H1 (cell line): ENCODE measurements at regions not wholly inside any gene's neighbourhood (a gene's known extent, or its start where the extent isn't known, plus 50 kb on each side); places are given as distances from the start of the nearest gene placed in this dataset.
"Not testable (repeated sequence)": the region's sequence is repeated elsewhere in the genome, so short reads cannot be mapped to it uniquely, and the experiment has no call there.

ENCODE experiments used
- CBX8 ChIP-seq: fragments of 300-800, 300-1000 bp; sonication (generic); IDR thresholded peaks from 2 replicates; pipeline ENCODE4 v1.7.1; 2016; ENCODE audit warnings: low read depth, low read length, borderline replicate concordance
- CEBPB ChIP-seq: IDR thresholded peaks from 2 replicates; pipeline ENCODE4 v1.6.1; 2012; ENCODE audit warnings: low read depth, low read length
- CTCF ChIP-seq, 3 experiments: IDR thresholded peaks; 1 replicate in 2 of 3; 2 replicates in 1 of 3; pipeline versions ENCODE4 v1.5.1 to v1.6.1; 2011; ENCODE audit warnings: low read length in 3 of 3, mild to moderate bottlenecking in 3 of 3, inconsistent platforms in 2 of 3, low read depth in 1 of 3, moderate library complexity in 1 of 3; ENCODE audit not compliant: insufficient read depth in 1 of 3; ENCODE audit errors: control extremely low read depth in 1 of 3
- EP300 ChIP-seq, 2 experiments: IDR thresholded peaks; 1 replicate in 1 of 2; 2 replicates in 1 of 2; pipeline ENCODE4 v1.6.1; 2011 to 2012; ENCODE audit warnings: low read depth in 2 of 2, low read length in 2 of 2, mild to moderate bottlenecking in 2 of 2, borderline replicate concordance in 1 of 2, inconsistent platforms in 1 of 2, moderate library complexity in 1 of 2
- GABPA ChIP-seq: IDR thresholded peaks from 2 replicates; pipeline ENCODE4 v1.6.1; 2011; ENCODE audit warnings: mild to moderate bottlenecking, low read length, moderate library complexity, borderline replicate concordance; ENCODE audit not compliant: insufficient read depth
- HDAC2 ChIP-seq, 2 experiments: fragments of 300-600 bp in 1 of 2; sonication (generic) in 1 of 2; IDR thresholded peaks; 2 replicates each; pipeline ENCODE4 v1.6.1; 2011 to 2012; ENCODE audit warnings: low read depth in 2 of 2, low read length in 2 of 2, mild to moderate bottlenecking in 2 of 2, moderate library complexity in 2 of 2, borderline replicate concordance in 1 of 2, inconsistent platforms in 1 of 2
- KDM1A ChIP-seq: fragments of 200-600, 300-600 bp; sonication (generic); IDR thresholded peaks from 2 replicates; pipeline ENCODE4 v1.7.1; 2016; ENCODE audit warnings: mild to moderate bottlenecking, low read length, borderline replicate concordance
- MAFK ChIP-seq: IDR thresholded peaks from 2 replicates; pipeline ENCODE4 v1.6.1; 2012; ENCODE audit warnings: low read depth, mild to moderate bottlenecking, improper control_type of control experiment, low read length
- MAX ChIP-seq: IDR thresholded peaks from 2 replicates; pipeline ENCODE4 v1.6.1; 2012; ENCODE audit warnings: inconsistent platforms
- POLR2A ChIP-seq, 2 experiments: IDR thresholded peaks; 1 replicate in 1 of 2; 2 replicates in 1 of 2; pipeline ENCODE4 v1.6.1; 2011; ENCODE audit warnings: low read depth in 2 of 2, low read length in 2 of 2, mild to moderate bottlenecking in 2 of 2; ENCODE audit errors: control extremely low read depth in 1 of 2
- POLR2AphosphoS5 ChIP-seq: IDR thresholded peaks from 2 replicates; pipeline ENCODE4 v1.6.1; 2011; ENCODE audit warnings: low read depth, low read length
- RFX5 ChIP-seq: IDR thresholded peaks from 2 replicates; pipeline ENCODE4 v1.6.1; 2011; ENCODE audit warnings: low read depth, low read length, improper control_type of control experiment, borderline replicate concordance
- TAF1 ChIP-seq: IDR thresholded peaks from 2 replicates; pipeline ENCODE4 v1.6.1; 2011; ENCODE audit warnings: mild to moderate bottlenecking, low read depth, low read length
- USF2 ChIP-seq: IDR thresholded peaks from 2 replicates; pipeline ENCODE4 v1.6.1; 2011; ENCODE audit warnings: low read length, improper control_type of control experiment

GRCh38 chr2:186385638-186386201, 100.3 kb upstream of the ZC3H15 start:
- TF ChIP-seq POLR2A (IDR thresholded peaks at IDR 0.05; ENCODE audit: control extremely low read depth in 1 of 2, low read depth in 2 of 2, low read length in 2 of 2); CBX8; CTCF (IDR thresholded peaks at IDR 0.05; ENCODE audit: control extremely low read depth in 1 of 3, insufficient read depth in 1 of 3, low read depth in 1 of 3, low read length in 3 of 3); EP300 (IDR thresholded peaks at IDR 0.05; ENCODE audit: borderline replicate concordance in 1 of 2, low read depth in 2 of 2, low read length in 2 of 2); HDAC2 (IDR thresholded peaks at IDR 0.05; ENCODE audit: borderline replicate concordance in 1 of 2, low read depth in 2 of 2, low read length in 2 of 2); TAF1; MAFK; CEBPB; RFX5; KDM1A; POLR2AphosphoS5; MAX; USF2; GABPA: not testable (repeated sequence)
